Left colon (tissue), 2 donors: ENCODE measurements at regions not wholly inside any gene's neighbourhood (a gene's known extent, or its start where the extent isn't known, plus 50 kb on each side); places are given as distances from the start of the nearest gene placed in this dataset.

ENCODE experiments used
- ATAC-seq: fragments of 200-7000 bp; cut with Tn5 transposase; one replicate; pipeline ENCODE4 v1.9.1; 2020; ENCODE audit warnings: mild to moderate bottlenecking, moderate library complexity
- DNase-seq, 2 donors: peaks; one replicate each; pipeline ENCODE4 v3.0.0-alpha.2; 2020
- intact Hi-C, 2 donors: fragments of 100-400 bp; cut with DNase I in 1 of 2; cut with micrococcal nuclease in 1 of 2; formaldehyde crosslinking; loops; one replicate each; pipeline versions ENCODE4 v1.11.2 to v1.14.0; 2022; cut with DNase I, micrococcal nuclease
- donor health status: DM: no; HTN: no; CAD: no.
- donor health status: DM: yes; HTN: yes; CAD: no.

DNA sequence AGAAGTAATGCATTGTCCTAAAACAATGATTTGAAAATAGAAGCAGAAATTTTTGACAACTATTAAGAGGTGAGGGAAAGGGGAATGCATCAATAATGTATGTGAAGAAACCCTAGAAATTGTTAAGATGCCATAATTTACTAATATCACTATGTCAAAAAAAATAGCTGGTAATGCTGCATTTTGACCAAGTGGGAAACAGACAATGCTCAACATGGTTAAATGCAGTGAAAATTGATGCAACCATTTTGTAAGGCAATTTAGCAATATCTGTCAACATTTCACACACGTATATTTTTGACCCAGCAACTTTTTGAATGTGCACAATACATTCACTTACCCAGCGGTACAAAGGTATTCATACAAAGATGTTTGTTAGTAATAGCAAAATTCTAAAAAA lies 381.6 kb downstream of the CDH11 start:
- no peak for ATAC-seq
- intact Hi-C loops, result no loop called here
- no peak for DNase-seq

DNA sequence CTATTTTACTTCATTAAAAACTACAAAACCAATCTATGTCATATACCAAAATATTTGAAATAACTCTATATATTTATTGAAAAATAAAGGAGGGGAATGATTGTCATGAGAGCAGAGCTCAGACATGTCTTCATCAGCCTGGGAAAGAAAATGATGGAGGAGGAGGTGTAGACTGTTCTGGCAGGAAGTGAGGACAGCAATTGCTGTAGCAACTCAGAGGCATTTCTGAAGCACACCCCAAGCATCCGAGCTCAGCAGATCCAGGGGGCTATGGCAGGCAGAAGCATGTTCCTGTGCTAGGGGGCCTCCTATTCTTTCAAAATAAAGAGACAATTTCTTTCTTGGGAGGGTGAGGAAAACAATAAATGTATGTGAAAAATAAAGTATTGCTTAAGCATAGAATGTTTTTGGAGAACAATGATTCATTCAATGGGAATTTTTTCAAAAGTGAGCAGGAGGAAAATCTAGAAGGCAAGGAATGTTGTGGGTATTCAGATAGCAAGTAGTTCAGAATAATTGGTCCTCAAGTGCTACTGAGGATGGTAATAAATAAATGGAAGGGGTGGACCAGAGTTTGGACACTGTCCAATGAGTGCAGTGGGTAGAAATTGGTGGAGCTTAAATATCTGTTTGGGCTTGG lies 383.4 kb downstream of the CDH11 start:
- ATAC-seq (no peak), DNase-seq (no peak)
- intact Hi-C loops, result no loop called here

DNA sequence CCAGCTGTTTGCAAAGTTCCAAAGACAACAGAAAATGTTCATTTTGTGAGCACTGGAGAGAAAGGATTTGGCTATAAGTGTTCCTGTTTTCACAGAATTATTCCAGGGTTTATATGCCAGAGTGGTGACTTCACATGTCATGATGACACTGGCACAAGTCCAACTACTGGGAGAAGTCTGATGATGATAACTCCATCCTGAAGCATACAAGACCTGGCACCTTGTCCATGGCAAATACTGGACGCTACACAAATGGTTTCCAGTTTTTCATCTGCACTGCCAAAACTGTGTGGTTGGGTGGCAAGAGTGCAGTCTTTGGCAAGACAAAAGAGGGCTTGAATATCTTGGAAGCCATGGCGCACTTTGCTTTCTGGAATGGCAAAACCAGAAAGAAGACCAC lies 385.0 kb downstream of the CDH11 start:
- no peak for ATAC-seq
- intact Hi-C loops, result no loop called here
- no peak for DNase-seq

DNA sequence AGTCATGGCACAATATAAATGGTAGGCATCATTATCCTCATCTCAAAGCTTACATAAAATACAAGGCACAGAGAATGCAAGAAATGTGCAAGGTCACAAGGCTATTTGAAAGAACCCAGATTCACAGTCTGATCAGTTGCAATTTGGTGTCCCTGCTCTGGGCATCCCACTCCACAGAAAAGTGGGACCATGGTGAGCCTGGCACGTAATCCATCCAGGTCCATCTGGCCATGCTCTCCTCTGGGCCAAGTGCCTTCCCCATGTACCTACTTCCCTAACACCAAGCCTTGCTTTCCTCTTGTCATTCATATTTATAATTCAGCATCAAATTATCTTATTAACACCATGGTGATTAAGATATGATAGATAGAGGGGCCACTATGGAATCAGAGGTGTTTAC lies 390.0 kb downstream of the CDH11 start:
- no peak for ATAC-seq
- intact Hi-C loops, result no loop called here
- DNase-seq, result no peak

DNA sequence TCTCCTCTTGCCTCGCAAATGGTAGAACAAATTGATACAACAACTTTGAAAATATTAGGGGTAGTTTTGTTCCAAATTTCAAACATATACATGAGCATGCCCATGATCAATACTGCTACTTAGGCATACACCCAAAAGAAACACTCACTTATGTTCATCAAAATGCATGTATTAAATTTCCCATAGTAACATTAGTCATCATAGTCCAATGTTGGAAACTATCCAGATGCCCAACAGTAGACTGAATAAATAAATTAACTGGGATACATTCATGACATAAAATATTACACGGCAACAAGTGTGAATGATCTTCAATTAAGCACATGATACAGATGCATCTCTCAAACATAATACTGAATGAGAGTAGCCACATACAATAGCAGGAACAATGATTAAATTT lies 391.6 kb downstream of the CDH11 start:
- intact Hi-C loops, result no loop called here
- no peak for ATAC-seq
- no peak for DNase-seq

DNA sequence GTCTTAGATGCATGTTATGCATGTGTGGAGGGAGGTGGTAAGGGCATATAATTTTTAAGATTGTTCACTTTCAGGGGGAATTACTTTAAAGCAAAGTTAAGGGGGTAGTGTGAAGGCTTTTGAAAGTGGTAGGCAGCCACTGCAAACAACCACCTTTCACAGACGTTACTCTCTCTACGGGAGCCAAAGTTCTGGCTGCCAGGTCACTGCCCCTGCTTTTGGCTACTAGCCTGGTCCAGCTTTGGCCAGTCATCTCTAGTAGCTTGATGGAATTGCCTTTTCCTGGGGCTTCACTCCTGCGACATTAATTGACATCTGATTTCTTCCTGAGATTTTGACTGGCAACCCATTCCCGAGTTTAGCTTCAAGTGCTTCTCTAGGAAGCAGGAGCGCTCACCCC lies 397.5 kb downstream of the CDH11 start:
- intact Hi-C loops, result no loop called here

DNA sequence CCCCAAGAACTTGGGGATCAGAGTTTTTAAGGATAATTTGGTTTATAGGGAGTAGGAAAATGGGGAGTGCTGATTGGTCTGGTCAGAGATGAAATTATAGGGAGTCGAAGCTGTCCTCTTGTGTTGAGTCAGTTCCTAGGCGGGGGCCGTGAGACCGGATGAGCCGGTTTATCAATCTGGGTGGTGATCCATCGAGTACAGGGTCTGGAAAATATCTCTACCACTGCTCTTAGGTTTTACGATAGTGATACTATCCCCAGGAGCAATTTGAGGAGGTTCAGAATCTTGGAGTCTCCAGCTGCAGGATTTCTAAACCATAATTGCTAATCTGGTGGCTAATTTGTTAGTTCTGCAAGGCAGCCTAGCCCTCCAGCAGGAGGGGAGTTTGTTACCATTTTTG lies 403.4 kb downstream of the CDH11 start:
- DNase-seq (no peak), ATAC-seq (no peak)
- intact Hi-C loops, result no loop called here

More for the DNA sequence above, 397.5 kb downstream of the CDH11 start:
- no peak for ATAC-seq
- DNase-seq, result no peak

DNA sequence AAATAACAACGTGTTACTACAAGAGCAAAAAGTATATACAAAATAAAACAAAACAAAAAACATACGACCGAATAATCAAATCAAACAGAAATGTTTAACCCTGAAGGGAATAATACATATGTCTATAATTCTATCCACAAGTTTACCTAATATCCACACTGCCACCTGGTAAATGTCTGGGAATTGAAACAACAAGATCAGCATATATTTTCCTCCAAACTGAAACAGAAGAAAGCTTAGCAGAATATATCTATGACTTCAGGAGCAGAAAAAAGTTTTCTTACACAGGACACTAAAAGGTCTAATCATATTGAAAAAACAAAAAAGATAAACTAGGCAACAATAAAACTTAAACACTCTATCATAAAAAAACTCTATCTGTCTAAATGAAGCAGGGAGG lies 404.0 kb downstream of the CDH11 start:
- DNase-seq (no peak), ATAC-seq (no peak)
- intact Hi-C loops, result no loop called here

DNA sequence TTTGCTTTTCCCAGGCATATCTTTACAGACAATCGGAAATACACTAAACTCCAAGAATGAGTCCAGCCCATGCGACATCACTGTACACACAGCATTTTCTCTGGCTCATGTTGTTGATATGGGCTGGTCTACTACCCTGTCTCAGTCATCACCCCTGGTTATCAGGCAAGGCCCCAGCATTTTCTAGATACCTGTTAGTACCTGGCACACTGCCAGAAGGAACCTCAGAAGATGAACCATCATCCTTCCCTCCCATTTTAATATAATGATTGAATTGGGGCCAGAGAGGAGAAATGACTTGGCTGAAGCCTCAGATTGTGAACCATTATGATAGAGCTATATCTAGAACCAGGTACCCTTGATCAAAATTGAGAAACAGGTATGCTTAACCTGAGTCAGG lies 406.2 kb downstream of the CDH11 start:
- intact Hi-C loops, result no loop called here
- DNase-seq (no peak), ATAC-seq (no peak)

DNA sequence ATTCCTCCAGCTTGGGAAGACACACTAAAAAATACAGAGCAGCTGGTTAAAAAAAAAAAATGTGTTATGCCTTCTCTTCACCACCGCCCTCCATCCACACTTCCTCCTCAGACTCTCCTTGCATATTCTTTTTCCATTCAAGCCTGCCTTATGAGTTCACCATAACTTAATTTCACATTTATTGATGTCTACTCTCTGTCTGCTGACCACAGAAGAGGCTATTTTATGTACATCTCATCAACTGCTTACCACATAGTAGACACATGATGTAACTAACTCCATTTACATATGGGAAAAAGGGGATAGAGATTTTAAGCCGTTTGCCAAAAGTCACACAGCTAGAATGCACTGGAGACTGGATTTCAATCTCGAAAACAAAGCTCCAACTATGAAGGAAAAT lies 409.8 kb downstream of the CDH11 start:
- intact Hi-C loops, result no loop called here
- DNase-seq (no peak), ATAC-seq (no peak)

DNA sequence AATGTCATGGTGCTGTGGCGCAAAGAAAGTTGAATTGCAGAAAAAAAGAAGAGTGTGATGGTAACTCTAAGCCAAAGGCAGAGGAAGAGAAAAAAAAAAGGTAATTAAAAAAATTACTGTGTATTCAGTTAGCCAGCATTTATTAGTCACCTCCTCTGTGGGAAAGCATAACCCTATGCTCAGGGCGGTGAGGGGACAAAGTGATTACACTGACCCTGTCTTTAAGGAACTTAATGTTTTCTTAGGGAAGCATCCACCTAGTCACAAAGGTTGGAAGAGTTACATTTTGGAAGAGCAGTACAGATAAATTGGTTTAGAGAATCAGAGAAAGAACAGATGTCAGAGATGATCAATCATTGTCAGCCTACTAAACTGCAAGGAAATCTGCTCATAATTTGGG lies 410.3 kb downstream of the CDH11 start:
- intact Hi-C loops, result no loop called here
- ATAC-seq, result no peak
- no peak for DNase-seq

DNA sequence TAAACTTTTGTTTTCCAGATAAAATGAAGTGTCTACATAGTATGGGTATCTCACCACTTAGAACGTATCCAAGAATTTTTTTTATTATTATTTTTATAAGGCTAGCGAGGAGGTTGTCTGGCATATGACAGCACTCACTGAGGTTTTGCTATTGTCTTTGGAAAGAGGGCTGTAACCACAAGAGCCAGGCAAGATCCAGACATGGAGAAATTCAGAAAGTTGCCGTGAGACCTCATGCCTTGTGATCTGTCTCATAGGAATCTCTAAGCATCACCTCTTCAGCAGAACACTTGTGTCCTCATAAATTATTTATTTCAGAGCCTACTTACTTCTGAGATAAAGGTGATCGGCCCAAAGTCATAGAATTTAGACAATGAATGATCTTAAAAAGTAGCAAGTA lies 410.8 kb downstream of the CDH11 start:
- no peak for DNase-seq
- intact Hi-C loops, result no loop called here
- no peak for ATAC-seq

DNA sequence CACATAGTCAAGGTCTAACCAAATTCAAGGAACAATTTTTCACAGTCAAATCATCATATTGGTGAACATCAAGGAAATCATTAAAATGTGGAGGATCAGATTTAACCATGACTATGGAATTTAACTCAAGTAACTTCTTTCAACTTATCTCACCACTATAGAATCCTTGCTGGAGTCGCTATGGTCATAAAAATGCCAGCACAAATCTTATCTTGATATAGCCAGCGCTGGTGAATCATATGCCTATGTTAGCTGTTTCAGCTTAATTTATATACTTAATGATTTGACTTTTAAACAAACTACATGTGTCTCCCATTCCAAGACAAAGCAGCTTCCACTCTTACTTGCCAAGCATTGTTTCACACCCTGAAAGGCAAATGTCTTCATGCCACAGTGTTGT lies 416.4 kb downstream of the CDH11 start:
- DNase-seq (no peak), ATAC-seq (no peak)
- intact Hi-C loops, result no loop called here

DNA sequence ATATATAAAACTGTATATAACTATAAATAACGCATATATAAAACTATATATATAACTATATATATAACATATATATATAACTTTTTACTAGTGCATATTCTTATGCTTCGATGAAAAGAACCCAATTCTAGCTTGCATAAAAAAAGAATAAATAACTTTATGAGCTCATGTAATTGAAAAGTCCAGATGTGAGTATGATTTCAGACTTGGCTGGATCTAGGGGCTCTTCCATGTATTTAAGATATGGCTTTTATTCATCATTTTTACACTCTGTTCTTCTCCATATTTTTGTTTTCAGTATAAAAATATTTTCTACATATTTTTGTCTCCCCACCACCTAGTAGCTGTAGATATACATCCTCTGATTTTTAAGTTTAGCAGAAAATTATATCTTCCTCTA lies 417.5 kb downstream of the CDH11 start:
- ATAC-seq, result no peak
- intact Hi-C loops, result no loop called here

DNA sequence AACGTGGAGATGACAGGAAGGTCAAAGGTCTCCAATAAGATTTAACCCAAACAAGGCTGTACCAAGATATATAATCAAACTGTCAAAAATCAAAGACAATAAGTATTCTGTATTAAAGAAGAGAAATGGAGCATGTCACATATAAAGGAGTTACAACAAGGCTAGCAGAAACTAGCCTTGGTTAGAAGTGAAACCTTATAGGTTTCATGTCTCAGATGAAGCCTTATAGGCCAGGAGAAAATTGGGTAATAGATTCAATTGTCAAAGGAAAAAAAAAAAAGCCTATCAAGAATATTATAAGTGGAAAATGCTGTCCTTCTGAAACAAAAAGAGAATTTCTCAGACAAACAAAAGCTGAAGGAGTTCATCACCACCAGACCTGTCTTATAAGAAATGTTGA lies 419.4 kb downstream of the CDH11 start:
- DNase-seq, result no peak
- ATAC-seq, result no peak
- intact Hi-C loops, result no loop called here

More for the DNA sequence above, 417.5 kb downstream of the CDH11 start:
- no peak for DNase-seq

DNA sequence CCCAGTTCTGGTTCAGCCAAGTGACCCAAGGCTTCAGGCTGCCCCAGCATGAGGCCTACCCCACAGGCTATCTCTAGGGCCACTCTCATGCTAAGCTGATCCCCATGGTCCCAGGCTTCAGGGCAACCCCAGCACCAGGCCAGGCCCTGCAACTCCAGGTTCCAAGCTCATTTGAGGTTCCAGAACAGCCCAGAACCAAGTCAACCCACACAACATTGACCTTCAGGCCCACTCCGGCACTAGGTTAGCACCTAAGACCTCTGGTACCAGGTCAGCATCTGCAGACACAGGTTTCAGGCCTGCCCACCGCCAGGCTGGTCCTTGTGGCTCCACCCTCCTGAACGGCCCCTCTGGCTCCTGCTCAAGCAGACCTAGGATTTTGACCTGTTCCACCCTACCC lies 421.2 kb downstream of the CDH11 start:
- intact Hi-C loops, result no loop called here
- no peak for DNase-seq
- no peak for ATAC-seq

DNA sequence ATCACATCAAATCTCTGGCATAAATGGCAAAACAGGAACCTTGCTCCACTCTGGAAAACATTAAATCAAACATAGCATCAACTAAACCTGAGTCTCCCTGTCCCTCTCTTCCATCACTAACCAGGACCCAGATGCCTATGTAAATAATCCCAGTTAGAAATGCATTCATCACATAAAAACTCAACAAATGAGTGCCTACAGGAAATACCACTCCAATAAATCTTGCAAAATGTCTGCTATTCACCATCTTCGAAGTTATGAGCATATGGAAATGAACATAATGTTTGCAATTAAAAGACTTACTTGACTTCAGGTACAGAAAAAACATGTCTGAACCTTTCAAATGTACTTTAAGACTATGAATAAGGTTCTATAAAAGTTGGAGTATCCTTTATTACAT lies 425.0 kb downstream of the CDH11 start:
- ATAC-seq (no peak), DNase-seq (no peak)
- intact Hi-C loops, result no loop called here

DNA sequence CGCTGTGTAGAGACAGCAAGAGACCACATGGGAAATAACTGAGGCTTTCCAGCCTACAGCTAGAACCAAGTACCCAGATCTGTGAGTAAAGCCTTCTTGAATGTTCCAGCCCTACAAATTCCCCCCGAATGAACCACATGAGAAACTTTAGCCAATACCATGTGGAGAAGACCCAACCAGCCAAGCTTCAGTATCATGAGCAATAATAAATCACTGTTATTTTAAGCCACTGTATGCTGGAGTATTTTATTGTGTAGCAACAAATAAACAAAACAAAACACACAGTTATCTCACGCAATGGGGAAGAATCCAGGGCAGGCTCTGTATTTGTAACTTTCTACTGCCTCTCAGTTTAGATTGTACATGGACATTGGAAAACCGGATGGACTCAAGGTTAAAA lies 426.2 kb downstream of the CDH11 start:
- no peak for DNase-seq
- intact Hi-C loops, result no loop called here
- ATAC-seq, result no peak

DNA sequence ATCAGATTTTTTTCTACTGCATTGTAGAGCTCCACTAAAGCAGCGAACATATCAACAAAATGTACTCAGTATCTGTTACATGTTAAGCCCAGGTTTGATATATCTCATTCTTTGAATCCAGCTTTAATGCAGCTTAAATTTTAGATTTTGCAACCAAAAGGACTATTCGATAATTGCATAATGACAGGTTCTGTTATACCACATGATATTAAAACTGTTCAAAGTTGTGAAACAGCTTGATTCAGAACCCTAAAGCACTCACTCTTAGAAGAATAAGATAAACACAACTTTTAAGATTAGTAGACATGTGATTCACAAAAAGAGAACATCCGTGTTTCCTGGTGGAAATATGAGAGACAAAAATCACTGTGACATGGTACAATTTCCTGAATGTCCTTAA lies 427.9 kb downstream of the CDH11 start:
- ATAC-seq, result no peak
- DNase-seq, result no peak
- intact Hi-C loops, result no loop called here

DNA sequence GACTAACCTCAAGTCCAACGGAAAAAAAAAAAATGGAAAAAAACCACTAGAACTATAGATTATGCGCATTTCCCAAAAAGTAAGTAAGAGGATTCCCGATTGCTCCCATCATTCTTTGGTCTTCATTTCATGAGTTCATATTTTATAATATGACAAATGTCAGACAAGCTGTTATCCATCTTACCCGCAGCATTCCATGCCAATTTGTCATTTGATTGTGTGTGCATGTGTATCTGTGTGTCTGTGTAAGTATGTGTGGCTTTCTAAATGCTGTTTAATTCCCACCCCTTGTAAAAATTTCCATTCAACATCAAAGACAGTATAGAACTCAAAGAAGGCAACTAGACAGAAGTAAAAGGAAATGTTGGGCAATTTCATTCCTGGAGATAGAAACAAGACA lies 434.1 kb downstream of the CDH11 start:
- DNase-seq, result no peak
- intact Hi-C loops, result no loop called here
- ATAC-seq, result no peak

DNA sequence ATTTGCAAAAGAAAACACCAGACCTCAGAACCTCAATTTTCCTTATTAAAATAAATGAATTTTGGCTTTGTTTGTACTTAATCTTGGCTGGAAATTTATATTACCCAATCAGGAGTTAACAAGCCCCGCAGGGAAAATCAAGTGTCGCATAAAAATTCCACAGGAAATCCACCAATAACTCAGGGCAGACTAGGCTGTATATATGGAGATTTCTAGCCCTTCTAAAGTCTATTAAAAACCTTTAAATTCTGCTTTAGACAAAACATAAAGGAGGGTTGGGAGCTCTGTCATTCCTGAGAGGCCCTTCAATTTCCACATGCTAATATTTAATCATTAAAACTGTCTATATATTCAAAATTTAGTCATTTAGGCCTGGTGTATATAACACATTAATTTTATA lies 434.7 kb downstream of the CDH11 start:
- no peak for DNase-seq
- intact Hi-C loops, result no loop called here
- no peak for ATAC-seq
